ENCODE measurements at regions not wholly inside any gene's neighbourhood (a gene's known extent, or its start where the extent isn't known, plus 50 kb on each side); places are given as distances from the start of the nearest gene placed in this dataset.

DNA sequence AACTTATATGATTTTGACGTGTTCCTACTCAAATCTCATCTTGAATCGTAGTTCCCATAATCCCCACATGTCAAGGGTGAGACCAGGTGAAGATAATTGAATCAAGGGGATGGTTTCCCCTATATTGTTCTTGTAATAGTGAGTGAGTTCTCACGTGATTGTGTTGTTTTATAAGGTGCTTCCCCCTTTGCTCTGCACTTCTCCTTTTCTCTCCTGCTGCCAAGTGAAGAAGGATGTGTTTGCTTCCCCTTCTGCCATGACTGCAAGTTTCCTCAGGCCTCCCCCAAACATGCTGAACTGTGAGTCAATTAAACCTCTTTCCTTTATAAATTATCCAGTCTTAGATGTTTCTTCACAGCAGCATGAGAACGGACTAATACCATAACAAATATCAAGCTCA, 83.2 kb downstream of the MANEA start:
- no peak overlapping the region for H3K27ac ChIP-seq
- TF ChIP-seq, protein P1, sequence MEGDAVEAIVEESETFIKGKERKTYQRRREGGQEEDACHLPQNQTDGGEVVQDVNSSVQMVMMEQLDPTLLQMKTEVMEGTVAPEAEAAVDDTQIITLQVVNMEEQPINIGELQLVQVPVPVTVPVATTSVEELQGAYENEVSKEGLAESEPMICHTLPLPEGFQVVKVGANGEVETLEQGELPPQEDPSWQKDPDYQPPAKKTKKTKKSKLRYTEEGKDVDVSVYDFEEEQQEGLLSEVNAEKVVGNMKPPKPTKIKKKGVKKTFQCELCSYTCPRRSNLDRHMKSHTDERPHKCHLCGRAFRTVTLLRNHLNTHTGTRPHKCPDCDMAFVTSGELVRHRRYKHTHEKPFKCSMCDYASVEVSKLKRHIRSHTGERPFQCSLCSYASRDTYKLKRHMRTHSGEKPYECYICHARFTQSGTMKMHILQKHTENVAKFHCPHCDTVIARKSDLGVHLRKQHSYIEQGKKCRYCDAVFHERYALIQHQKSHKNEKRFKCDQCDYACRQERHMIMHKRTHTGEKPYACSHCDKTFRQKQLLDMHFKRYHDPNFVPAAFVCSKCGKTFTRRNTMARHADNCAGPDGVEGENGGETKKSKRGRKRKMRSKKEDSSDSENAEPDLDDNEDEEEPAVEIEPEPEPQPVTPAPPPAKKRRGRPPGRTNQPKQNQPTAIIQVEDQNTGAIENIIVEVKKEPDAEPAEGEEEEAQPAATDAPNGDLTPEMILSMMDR (conservative IDR thresholded peaks at IDR 0.05), result no peak

DNA sequence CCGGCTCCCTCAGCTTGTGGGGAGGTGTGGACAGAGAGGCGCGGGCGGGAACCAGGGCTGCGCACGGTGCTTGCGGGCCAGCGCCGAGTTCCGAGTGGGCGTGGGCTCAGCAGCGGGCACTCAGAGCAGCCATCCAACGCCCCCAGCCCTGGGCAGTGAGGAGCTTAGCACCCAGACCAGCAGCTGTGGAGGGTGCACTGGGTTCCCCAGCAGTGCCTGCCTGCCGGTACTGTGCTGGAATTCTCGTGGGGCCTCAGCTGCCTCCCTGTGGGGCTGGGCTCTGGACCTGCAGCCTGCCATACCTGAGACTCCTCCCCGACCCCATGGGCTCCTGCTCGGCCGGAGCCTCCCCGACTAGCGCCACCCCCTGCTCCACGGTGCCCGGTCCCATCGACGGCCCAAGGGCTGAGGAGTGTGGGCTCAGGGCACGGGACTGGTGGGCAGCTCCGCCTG, 92.7 kb downstream of the MANEA start:
- no peak overlapping the region for H3K27ac ChIP-seq
- TF ChIP-seq, protein P1 (conservative IDR thresholded peaks at IDR 0.05), result no peak
- no peak for TF ChIP-seq ZFX (IDR thresholded peaks at IDR 0.05)

DNA sequence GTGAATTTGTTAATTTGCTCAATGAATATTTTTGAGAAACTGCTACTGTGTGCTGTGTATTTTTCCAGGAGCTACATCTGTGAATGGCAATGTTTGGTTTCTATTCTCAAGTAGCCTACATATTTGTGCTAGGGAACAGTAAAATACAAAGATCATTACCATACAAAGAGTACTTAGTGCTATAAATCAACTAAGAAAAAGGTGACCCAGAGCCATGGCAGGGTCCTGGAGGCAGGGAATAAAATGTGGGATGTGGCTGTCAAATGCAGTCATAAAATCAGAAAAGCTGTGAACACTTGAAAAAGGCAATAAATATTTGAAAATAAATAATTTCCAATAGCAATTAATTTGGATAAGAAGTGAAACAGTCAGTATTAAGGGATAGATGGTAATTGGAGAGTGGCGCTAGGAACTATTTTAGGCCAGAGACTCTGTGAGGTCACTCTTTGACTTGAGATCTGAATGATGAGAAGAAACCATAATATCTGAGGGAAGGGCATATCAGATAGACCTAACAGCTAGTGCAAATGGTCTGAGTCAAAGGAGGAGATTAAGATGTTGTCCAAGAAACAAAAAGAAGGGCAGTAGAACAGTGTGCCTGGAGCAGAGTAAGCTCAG, 98.8 kb downstream of the MANEA start:
- TF ChIP-seq, protein P1 (conservative IDR thresholded peaks at IDR 0.05), result no peak
- no peak for TF ChIP-seq ZFX (IDR thresholded peaks at IDR 0.05)
- H3K27ac ChIP-seq, result no peak overlapping the region

DNA sequence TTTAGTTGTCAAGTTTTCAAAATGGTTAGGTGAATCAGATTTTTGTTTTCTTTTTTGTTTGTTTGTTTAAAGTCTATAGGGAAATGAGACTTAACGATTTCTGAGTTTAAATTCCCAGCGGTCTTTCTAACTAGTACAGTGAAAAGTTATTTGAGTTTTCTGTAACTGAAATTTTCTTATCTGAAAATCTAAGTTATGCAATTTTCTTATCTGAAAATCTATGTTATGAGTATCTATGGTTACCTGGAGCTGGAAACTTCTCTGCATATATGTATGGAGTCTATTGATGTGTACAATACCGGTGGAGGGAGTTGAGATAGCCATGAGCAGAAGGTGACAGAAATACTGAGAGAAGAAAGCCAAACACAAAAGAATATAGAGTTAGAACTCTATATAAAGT, 102.6 kb downstream of the MANEA start:
- H3K27ac ChIP-seq, result no peak overlapping the region
- TF ChIP-seq ZFX (IDR thresholded peaks at IDR 0.05), result no peak
- TF ChIP-seq, protein P1 (conservative IDR thresholded peaks at IDR 0.05), result no peak

DNA sequence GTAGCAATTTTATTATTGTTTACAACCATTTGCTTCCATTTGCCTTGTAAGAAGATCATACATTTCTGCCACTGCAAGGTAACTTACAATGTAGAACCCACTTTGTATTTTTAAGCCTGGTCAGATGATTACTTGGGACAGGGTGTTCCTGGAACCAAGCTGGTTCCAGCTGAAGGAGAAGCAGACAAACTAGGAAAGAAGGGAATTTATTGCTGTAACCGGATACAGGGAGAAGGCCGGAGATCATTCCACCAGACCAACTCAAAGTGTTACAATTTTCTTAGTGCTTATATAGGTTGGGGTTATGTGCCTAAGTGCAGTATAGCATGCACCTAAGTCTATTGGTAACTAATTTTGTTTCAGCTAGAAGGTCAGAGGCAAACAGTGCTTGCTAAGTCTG, 104.4 kb downstream of the MANEA start:
- TF ChIP-seq, protein P1 (conservative IDR thresholded peaks at IDR 0.05), result no peak
- no peak for TF ChIP-seq ZFX (IDR thresholded peaks at IDR 0.05)
- no peak overlapping the region; the same call in 1 of the 2 replicates for H3K27ac ChIP-seq

DNA sequence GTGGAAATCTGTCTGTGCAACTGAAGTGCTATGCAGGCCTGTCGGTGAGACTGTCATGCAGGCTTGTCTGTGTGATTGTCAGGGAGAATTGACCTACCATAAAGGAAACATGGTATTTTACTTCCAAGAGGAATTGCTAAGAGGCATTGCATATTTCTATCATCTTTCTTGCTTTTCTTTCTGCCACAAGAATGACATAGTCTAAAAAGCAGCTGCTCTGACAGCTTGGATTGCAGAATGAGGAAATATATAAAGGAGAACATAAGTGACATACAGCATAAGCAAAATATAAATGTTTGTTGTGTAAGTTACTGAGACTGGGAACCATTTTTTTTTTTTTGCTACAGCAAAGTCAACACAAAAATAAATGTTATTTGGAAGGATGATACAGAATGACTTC, 105.1 kb downstream of the MANEA start:
- TF ChIP-seq, protein P1 (conservative IDR thresholded peaks at IDR 0.05), result no peak
- TF ChIP-seq ZFX (IDR thresholded peaks at IDR 0.05), result no peak

DNA sequence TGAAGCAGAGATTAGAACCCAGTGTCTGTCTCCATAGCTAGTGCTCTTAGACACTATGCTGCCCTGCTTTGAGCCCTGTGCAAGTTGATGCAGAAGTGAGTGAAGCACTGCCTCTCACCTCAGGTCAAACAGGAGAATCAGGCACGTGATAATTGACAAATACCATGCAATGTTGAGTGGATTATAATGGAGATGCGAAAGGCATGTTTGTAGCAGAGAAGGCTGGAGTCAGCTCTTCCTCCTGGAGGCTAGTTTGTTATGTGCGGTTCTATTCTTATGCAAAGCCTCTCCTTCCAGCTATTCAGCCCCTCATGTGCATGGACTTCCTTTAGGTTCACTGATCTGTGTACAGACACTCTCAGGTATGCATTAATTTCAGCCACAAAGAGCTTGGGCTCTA, 108.5 kb downstream of the MANEA start:
- no peak overlapping the region for H3K27ac ChIP-seq
- TF ChIP-seq ZFX (IDR thresholded peaks at IDR 0.05), result no peak
- TF ChIP-seq, protein P1 (conservative IDR thresholded peaks at IDR 0.05), result no peak

More for the DNA sequence above, 105.1 kb downstream of the MANEA start:
- H3K27ac ChIP-seq, result no peak overlapping the region; the same call in 1 of the 2 replicates

Data from C4-2B (cell line).